H9 (cell line): ENCODE measurements at regions not wholly inside any gene's neighbourhood (a gene's known extent, or its start where the extent isn't known, plus 50 kb on each side); places are given as distances from the start of the nearest gene placed in this dataset.

Experiments used
- DNase-seq: peaks from one replicate; pipeline ENCODE4 v3.0.0-alpha.2; 2017
- H2AFZ ChIP-seq: one replicate; pipeline ENCODE4 v1.6.1; 2013; ENCODE audit warnings: mild to moderate bottlenecking, low read length, control low read depth, moderate library complexity
- H2AK5ac ChIP-seq: 2 replicates; pipeline ENCODE4 v1.6.1; 2013; ENCODE audit warnings: low read length, control low read depth, mixed read lengths; ENCODE audit not compliant: insufficient read length
- H2BK120ac ChIP-seq: one replicate; pipeline ENCODE4 v1.6.1; 2013; ENCODE audit warnings: low read depth, mild to moderate bottlenecking, low read length, control low read depth, inconsistent platforms; ENCODE audit not compliant: poor library complexity, severe bottlenecking
- H2BK12ac ChIP-seq: 2 replicates; pipeline ENCODE4 v1.6.1; 2013; ENCODE audit warnings: low read length, control low read depth, mixed read lengths, low read depth; ENCODE audit not compliant: insufficient read length
- H2BK15ac ChIP-seq: 2 replicates; pipeline ENCODE4 v1.6.1; 2013; ENCODE audit warnings: low read depth, low read length, control low read depth
- H2BK20ac ChIP-seq: one replicate; pipeline ENCODE4 v1.6.1; 2013; ENCODE audit warnings: low read depth, mild to moderate bottlenecking, low read length, control low read depth, inconsistent platforms; ENCODE audit not compliant: poor library complexity, severe bottlenecking
- H2BK5ac ChIP-seq: 2 replicates; pipeline ENCODE4 v1.6.1; 2013; ENCODE audit warnings: low read length, control low read depth, mixed read lengths; ENCODE audit not compliant: insufficient read length
- H3K14ac ChIP-seq: 2 replicates; pipeline ENCODE4 v1.6.1; 2013; ENCODE audit warnings: low read length, control low read depth; ENCODE audit not compliant: insufficient read depth
- H3K18ac ChIP-seq: 2 replicates; pipeline ENCODE4 v1.6.1; 2013; ENCODE audit warnings: low read depth, mild to moderate bottlenecking, mixed read lengths, low read length, control low read depth; ENCODE audit not compliant: insufficient read length
- H3K23ac ChIP-seq: 2 replicates; pipeline ENCODE4 v1.6.1; 2013; ENCODE audit warnings: low read length, control low read depth, mixed read lengths, low read depth; ENCODE audit not compliant: insufficient read length
- H3K23me2 ChIP-seq: 2 replicates; pipeline ENCODE4 v1.6.1; 2013; ENCODE audit warnings: low read depth, mild to moderate bottlenecking, mixed read lengths, low read length, control low read depth; ENCODE audit not compliant: insufficient read length, poor library complexity, severe bottlenecking
- H3K27ac ChIP-seq: 2 replicates; pipeline ENCODE4 v1.5.1; 2013; ENCODE audit warnings: low read length, control low read depth, mixed read lengths, low read depth; ENCODE audit not compliant: insufficient read length
- H3K27me3 ChIP-seq: 2 replicates; pipeline ENCODE4 v1.6.1; 2013; ENCODE audit warnings: low read length, control low read depth, inconsistent platforms; ENCODE audit not compliant: insufficient read depth
- H3K4ac ChIP-seq: 2 replicates; pipeline ENCODE4 v1.6.1; 2013; ENCODE audit warnings: low read depth, mild to moderate bottlenecking, control low read depth, inconsistent platforms, low read length, moderate library complexity
- H3K4me1 ChIP-seq: 2 replicates; pipeline ENCODE4 v1.6.1; 2013; ENCODE audit warnings: low read length, control low read depth, inconsistent platforms; ENCODE audit not compliant: insufficient read depth
- H3K4me2 ChIP-seq: 2 replicates; pipeline ENCODE4 v1.6.1; 2013; ENCODE audit warnings: low read length, control low read depth, mixed read lengths; ENCODE audit not compliant: insufficient read length, insufficient read depth
- H3K56ac ChIP-seq: 2 replicates; pipeline ENCODE4 v1.6.1; 2013; ENCODE audit warnings: low read depth, mild to moderate bottlenecking, mixed read lengths, low read length, control low read depth; ENCODE audit not compliant: insufficient read length
- H3K79me1 ChIP-seq: 2 replicates; pipeline ENCODE4 v1.6.1; 2013; ENCODE audit warnings: low read depth, mild to moderate bottlenecking, moderate library complexity, low read length, control low read depth, inconsistent platforms; ENCODE audit not compliant: insufficient read depth, poor library complexity, severe bottlenecking
- H3K79me2 ChIP-seq: 2 replicates; pipeline ENCODE4 v1.6.1; 2013; ENCODE audit warnings: low read length, control low read depth, inconsistent platforms; ENCODE audit not compliant: insufficient read depth
- H3K9ac ChIP-seq: 2 replicates; pipeline ENCODE4 v1.6.1; 2013; ENCODE audit warnings: low read length, control low read depth, mixed read lengths; ENCODE audit not compliant: insufficient read length; ENCODE audit errors: extremely low read depth
- H3K9me3 ChIP-seq: one replicate; pipeline ENCODE4 v1.6.1; 2013; ENCODE audit warnings: low read depth, low read length, inconsistent platforms; ENCODE audit not compliant: control insufficient read depth
- H3T11ph ChIP-seq: one replicate; pipeline ENCODE4 v1.6.1; 2013; ENCODE audit warnings: mild to moderate bottlenecking, low read length, control low read depth, inconsistent platforms
- H4K20me1 ChIP-seq: one replicate; pipeline ENCODE4 v1.6.1; 2013; ENCODE audit not compliant: control insufficient read depth, insufficient read length, insufficient read depth
- H4K5ac ChIP-seq: 2 replicates; pipeline ENCODE4 v1.6.1; 2013; ENCODE audit warnings: low read depth, mild to moderate bottlenecking, mixed read lengths, low read length, control low read depth; ENCODE audit not compliant: insufficient read length
- H4K8ac ChIP-seq: replicated peaks from 2 replicates; pipeline ENCODE4 v1.6.1; 2013; ENCODE audit warnings: low read length, control low read depth, mixed read lengths, low read depth; ENCODE audit not compliant: insufficient read length
- H4K91ac ChIP-seq: 2 replicates; pipeline ENCODE4 v1.6.1; 2013; ENCODE audit warnings: low read depth, mild to moderate bottlenecking, moderate library complexity, mixed read lengths, low read length, control low read depth; ENCODE audit not compliant: insufficient read length
- H3K27ac Mint-ChIP-seq, 3 experiments: 2 replicates in 2 of 3; 3 replicates in 1 of 3; pipeline ENCODE4 v1.8.0; 2020 to 2021; ENCODE audit warnings: mixed read lengths in 3 of 3, mild to moderate bottlenecking in 1 of 3, moderate library complexity in 1 of 3
- H3K27me3 Mint-ChIP-seq: 2 replicates; pipeline ENCODE4 v1.8.0; 2021; ENCODE audit warnings: low read depth, mild to moderate bottlenecking, moderate library complexity, mixed read lengths
- H3K36me3 Mint-ChIP-seq, 3 experiments: 2 replicates in 2 of 3; 3 replicates in 1 of 3; pipeline ENCODE4 v1.8.0; 2020 to 2021; ENCODE audit warnings: low read depth in 3 of 3, mixed read lengths in 3 of 3; ENCODE audit not compliant: insufficient read depth in 1 of 3
- H3K4me1 Mint-ChIP-seq, 2 experiments: 2 replicates each; pipeline ENCODE4 v1.8.0; 2020; ENCODE audit warnings: mixed read lengths in 2 of 2
- H3K4me3 Mint-ChIP-seq, 2 experiments: 2 replicates in 1 of 2; 3 replicates in 1 of 2; pipeline ENCODE4 v1.8.0; 2020 to 2021; ENCODE audit warnings: mild to moderate bottlenecking in 2 of 2, mixed read lengths in 2 of 2, moderate library complexity in 1 of 2
- H3K9me3 Mint-ChIP-seq, 2 experiments: 2 replicates in 1 of 2; 3 replicates in 1 of 2; pipeline ENCODE4 v1.8.0; 2020; ENCODE audit warnings: mild to moderate bottlenecking in 2 of 2, mixed read lengths in 2 of 2, moderate library complexity in 1 of 2
- CTCF ChIP-seq: fragments of 200-600 bp; sonication (generic); conservative IDR thresholded peaks from 3 replicates; pipeline ENCODE4 v1.8.0; 2021; ENCODE audit warnings: antibody characterized with exemption, mild to moderate bottlenecking
- WGBS: extraction: QIAGEN DNeasy Blood & Tissue Kit; methylation state at CpG from one replicate; pipeline ENCODE4 v1.1.7; 2013; ENCODE audit warnings: missing lambda C conversion rate, low lambda C conversion rate, mixed read lengths; ENCODE audit not compliant: insufficient read length; ENCODE audit errors: extremely low coverage; 5-methylcytosine and 5-hydroxymethylcytosine counted together

DNA sequence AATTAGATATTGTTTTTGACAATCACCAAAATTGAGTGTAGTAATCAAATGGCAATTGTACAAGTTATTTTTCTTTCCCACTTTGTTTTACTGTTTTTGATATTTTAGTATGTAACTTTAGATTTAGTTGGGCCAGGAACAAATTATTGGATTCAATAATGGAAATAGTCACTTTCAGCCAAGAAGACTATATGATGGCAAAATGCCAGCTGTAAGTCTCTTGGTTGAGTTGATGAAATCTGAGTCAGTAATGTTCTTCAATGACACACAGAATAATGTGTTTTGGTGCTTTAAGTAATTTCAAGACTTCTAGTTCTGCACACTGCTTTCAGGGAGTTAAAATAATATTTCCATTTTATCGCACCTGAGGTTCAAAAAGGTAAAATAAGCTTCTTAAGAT is 2022.0 kb upstream of the CELF4 start:
- no peak overlapping the region for H3K4me3 Mint-ChIP-seq
- H3K9me3 ChIP-seq = no peaks in the 10 kb centered on the region
- no peak overlapping the region for H3K18ac ChIP-seq
- no peak overlapping the region for H2BK15ac ChIP-seq
- peaks cover 0 to 10% (median 2%) of the 10 kb centered on the region in 3 experiments; a peak in 4 of 7 replicates for H3K36me3 Mint-ChIP-seq
- H2BK5ac ChIP-seq = no peak overlapping the region
- no CpG with 5 or more reads among the region's 1 CpG for WGBS
- H3K4ac ChIP-seq = no peak overlapping the region
- H3K4me1 ChIP-seq = peaks cover 2% of the 10 kb centered on the region; the same call in 1 of the 2 replicates
- H3K9ac ChIP-seq = no peak overlapping the region
- H3K56ac ChIP-seq = no peak overlapping the region
- no peak overlapping the region for H4K8ac ChIP-seq
- no peak overlapping the region for H2AK5ac ChIP-seq
- no peak overlapping the region for H3T11ph ChIP-seq
- no peak overlapping the region for H3K27ac ChIP-seq
- H2BK12ac ChIP-seq = no peak overlapping the region
- H4K91ac ChIP-seq = no peak overlapping the region
- H3K4me1 Mint-ChIP-seq = peaks cover 46 to 50% of the 10 kb centered on the region in 2 experiments
- no peak for DNase-seq
- no peak overlapping the region for H2BK20ac ChIP-seq
- TF ChIP-seq CTCF = no peak
- H3K27me3 ChIP-seq = no peaks in the 10 kb centered on the region
- H2BK120ac ChIP-seq = no peak overlapping the region
- H3K79me2 ChIP-seq = no peaks in the 10 kb centered on the region
- no peaks in the 10 kb centered on the region for H4K20me1 ChIP-seq
- H3K79me1 ChIP-seq = no peaks in the 10 kb centered on the region
- no peak overlapping the region for H2AFZ ChIP-seq
- H3K14ac ChIP-seq = no peak overlapping the region
- no peak overlapping the region for H3K23ac ChIP-seq
- H3K27me3 Mint-ChIP-seq = no peaks in the 10 kb centered on the region
- H3K27ac Mint-ChIP-seq = no peak overlapping the region
- no peak overlapping the region for H4K5ac ChIP-seq
- no peaks in the 10 kb centered on the region for H3K23me2 ChIP-seq
- no peaks in the 10 kb centered on the region for H3K9me3 Mint-ChIP-seq
- no peak overlapping the region for H3K4me2 ChIP-seq
